Inflammatory macrophage (primary cell): ENCODE measurements at regions not wholly inside any gene's neighbourhood (a gene's known extent, or its start where the extent isn't known, plus 50 kb on each side); places are given as distances from the start of the nearest gene placed in this dataset.
"Not testable (repeated sequence)": the region's sequence is repeated elsewhere in the genome, so short reads cannot be mapped to it uniquely, and the experiment has no call there.

Experiments used
- DNase-seq, 2 donors: peaks; one replicate each; pipeline ENCODE4 v3.0.0-alpha.2; 2020 to 2022

DNA sequence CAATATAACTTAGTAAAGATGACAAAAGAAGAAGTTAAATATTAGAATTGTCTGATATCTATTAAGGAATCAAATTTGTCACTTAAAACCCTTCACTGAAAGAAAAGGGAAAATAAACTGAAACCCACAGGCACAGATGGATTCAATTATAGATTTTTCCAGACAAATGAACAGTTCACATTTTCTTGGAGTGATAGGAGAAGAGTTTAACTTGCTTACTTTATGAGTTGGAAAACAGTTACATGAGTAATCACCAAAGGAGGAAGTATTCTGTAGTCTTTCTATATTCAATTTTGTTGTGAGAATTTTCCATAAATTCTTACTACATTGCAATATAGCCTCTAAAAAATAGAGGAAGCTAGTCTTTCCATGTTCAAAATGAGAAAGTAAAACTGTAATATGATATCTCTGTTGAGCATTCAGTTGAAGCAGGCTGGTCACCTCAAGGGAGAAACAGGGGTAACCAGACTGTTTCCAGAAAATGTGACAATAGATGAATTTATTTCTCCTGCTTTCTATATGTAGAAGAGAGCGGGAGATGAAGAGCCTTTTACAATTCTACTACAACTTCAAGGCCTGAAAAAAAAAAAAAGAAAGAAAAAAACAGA is 330.3 kb upstream of the EPHA5 start:
- DNase-seq: no peak

DNA sequence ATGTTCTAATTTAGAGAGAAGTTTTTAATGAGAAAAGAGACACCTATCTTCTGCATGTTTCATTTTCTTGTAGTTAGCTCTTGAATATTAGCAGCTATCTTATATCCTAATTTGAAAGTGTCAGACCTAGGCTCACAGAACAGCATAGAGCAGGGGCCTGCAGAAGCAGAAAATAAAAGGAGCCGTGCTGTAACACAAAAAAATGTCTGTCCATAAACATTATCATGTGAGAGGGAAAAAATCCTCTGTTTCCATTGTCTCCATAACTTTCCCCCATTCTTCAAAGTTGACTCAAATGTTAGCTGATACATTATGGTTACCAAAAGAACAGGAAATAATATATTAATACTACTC is 329.2 kb upstream of the EPHA5 start:
- DNase-seq: no peak

GRCh38 chr4:65998807-65999517 is 328.7 kb upstream of the EPHA5 start:
- DNase-seq: not testable (repeated sequence)

DNA sequence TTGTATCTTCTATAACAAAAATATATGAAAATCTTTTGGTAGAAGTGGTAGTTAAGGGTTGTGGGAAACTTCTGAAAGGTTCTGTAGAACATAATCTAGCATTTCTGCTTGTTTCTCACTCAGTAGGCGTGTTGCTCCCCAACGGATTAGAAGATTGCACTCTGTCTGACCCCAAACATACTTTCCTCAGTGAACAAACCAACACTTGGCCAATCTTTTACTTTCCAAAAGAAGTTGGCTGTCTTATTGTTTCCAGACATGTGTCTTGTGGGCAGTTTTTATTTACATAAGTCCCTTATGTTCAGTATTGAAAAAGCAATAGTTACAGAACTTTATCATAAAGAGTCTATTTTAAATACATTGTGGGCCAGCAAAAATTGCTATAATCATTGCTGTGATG is 312.8 kb upstream of the EPHA5 start:
- no peak for DNase-seq

DNA sequence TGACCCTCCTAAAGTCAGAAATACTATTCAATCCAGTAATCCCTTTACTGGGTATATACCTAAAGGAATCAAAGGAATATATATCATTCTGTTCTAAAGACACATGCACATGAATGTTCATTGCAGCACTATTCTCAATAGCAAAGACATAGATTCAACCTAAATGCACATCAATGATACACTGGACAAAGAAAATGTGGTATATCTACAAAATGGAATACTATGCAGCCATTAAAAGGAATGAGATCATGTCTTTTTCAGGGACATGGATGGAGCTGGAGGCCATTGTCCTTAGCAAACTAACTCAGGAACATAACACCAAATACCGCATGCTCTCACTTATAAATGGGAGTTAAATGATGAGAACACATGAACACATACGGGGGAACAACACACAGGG is 306.0 kb upstream of the EPHA5 start:
- DNase-seq: no peak

DNA sequence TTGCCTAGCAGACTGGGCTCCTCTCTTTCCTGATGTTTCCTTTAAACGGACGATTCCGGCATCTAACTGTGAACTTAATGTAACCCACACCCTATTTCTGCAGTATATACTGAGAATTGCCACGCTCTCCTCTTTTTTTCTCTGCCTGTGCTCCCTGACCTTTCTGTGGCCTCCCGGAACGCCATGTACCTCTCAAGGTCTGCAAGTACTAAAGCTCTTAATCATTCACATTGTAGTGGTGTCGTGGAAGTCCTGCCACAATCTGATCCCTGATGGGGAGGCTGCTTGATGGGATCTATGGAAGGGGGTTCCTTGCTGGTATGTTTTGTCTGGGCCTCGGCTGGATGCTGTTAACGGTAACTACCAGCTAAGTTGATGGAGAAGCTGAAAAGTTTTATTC is 302.9 kb upstream of the EPHA5 start:
- no peak for DNase-seq

GRCh38 chr4:65971686-65972085 is 301.4 kb upstream of the EPHA5 start:
- no peak for DNase-seq

DNA sequence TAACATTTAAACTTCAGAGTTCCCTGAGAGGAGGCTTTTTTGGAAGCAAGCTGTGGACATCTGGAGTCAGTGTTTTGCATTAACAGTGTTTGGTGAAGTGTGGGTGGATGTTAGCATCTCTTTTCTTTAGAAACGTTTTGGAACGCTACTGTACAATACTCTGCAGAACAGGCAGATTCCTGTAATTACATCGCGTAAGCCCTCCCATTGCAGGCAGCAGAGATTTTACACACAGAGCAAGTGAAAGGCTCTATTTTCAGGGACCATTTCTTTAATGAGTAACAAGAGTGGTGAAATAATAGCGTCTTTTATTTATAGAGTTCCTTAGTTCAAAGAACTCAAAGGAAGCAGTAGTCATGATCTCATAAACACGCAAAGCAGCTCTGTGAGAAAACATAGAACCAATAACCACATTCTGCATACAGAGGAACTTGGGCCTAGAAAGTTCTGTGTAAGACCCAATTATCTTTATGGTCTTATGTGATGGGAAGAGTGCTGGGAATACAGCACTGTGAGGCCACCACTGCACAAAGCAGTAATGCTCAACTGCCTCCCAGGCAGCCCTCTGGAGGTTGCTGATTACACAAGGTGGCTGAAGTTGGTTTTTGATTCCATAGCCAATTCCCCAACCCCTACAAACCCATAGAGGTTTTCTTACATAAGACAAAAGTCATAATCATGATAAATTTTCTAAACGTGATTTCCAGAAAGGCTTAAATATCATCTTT is 298.7 kb upstream of the EPHA5 start:
- DNase-seq: no peak

DNA sequence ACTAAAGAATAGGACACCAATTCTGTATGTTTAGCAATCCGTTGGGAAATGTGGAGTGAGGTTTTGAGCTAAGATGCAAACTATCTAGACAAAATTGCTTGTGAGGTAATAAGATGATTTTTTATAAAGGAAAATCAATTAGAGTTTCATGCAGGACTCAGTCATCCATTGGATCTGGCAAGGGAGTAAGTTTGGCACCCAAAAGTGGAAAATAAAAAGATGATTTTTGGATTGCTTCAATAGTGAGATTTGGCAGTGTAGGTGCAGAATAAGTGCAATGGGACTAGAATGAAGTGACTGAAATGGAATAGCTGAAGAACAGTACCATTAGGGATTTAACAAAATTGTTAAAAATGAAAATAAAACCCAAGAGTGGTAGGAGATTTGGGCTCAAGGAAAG is 290.5 kb upstream of the EPHA5 start:
- DNase-seq: no peak

DNA sequence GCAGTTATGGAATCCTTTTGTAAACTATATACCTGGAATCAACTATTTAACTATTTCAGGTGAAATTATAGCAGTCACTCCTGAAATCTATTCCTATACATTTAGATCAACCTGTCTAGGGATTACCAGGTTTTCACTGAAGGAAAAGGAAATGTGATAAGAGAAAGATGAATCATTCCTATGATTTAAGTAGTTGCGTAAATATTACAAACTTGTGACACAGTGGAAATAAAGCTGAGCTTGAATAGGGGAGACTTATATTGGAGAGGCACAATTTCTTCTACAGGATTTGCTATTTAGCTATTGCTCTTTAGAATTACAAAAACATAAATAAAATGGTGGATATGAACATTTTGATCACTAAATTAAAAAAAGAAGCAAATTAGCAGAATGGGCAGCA is 284.1 kb upstream of the EPHA5 start:
- no peak for DNase-seq

DNA sequence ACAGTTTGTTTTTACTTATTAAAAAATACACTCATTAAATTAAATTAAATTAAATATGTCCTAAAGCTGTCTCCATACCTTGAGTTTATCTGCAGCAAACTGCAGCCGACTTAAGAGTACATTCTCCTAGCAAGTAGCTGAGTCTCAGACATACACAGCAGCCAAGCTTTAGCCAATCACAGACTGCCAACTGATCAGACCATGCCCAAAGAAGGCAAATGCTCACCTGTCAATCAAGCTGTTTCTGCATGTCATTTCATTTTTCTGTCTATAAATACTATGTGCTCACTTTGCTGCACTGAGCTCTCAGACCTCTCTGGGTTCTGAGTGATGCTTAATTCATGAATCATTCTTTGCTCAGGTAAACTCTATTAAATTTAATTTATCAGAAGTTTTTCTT is 280.9 kb upstream of the EPHA5 start:
- no peak for DNase-seq

- DNase-seq: no peak
Observed at GRCh38 chr4:65943076-65943475, 272.8 kb upstream of the EPHA5 start.

GRCh38 chr4:65924843-65925242 is 254.6 kb upstream of the EPHA5 start:
- DNase-seq: no peak

GRCh38 chr4:65923616-65924015 is 253.3 kb upstream of the EPHA5 start:
- no peak for DNase-seq

DNA sequence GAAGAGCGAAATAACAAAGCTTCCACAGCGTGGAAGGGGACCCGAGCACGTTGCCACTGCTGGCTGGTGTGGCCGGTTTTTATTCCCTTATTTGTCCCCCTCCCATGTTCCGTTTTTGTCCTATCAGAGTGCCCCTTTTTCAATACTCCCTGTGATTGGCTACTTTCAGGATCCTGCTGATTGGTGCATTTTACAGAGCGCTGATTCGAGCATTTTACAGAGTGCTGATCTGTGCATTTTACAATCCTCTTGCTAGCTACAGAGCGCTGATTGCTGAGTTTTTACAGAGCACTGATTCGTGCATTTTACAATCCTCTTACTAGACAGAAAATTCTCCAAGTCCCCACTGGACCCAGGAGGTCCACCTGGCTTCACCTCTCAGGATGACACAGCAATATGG is 250.9 kb upstream of the EPHA5 start:
- no peak for DNase-seq

DNA sequence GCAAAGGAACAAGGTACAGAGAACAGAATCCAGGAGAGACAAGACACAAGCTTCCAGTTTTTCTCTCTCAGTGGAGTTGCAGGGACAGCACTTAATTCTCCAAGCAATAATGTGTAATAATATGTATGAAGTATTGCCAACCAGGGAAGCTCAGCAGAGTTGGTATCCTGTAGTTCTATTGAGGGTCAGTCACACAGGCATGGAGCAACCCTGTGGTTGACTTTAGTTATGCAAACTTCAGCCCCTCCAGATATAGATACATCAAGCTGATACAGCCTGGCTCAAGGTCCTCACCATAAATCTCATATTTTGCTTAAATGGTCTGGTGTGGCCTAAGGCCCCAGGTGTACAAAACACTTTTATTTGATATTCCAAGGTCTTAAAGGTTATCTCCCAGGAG is 248.6 kb upstream of the EPHA5 start:
- no peak for DNase-seq

GRCh38 chr4:65918212-65918611 is 247.9 kb upstream of the EPHA5 start:
- no peak for DNase-seq

- DNase-seq: no peak
Observed at GRCh38 chr4:65917486-65917885, 247.2 kb upstream of the EPHA5 start.

DNA sequence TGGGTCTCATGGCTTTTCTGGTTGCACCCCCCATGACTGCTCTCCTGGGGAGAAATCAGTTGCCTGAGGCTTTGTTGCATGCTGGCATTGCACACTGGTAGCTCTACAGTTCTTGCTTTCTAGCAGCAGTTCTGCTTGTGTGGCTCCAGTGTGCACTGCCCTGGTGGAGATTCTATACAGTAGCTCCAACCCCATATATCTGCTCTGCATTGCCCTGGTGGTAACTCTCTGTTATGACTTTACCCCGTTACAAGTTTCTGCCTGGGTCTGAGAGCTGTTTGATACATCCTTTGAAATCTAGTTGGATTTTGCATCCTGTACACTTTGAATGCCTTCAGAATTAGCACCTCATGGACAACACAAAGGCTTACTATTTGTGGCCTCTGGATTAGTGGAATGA is 241.4 kb upstream of the EPHA5 start:
- DNase-seq: no peak

GRCh38 chr4:65893957-65894755 is 223.9 kb upstream of the EPHA5 start:
- no peak for DNase-seq

- no peak for DNase-seq
Observed at GRCh38 chr4:65893271-65893670, 223.0 kb upstream of the EPHA5 start.

- DNase-seq: no peak
Observed at GRCh38 chr4:65880594-65880993, 210.3 kb upstream of the EPHA5 start.

- DNase-seq: no peak
Observed at GRCh38 chr4:65868096-65868824, 198.0 kb upstream of the EPHA5 start.
